GM21619 (cell line): ENCODE measurements at regions not wholly inside any gene's neighbourhood (a gene's known extent, or its start where the extent isn't known, plus 50 kb on each side); places are given as distances from the start of the nearest gene placed in this dataset.

ENCODE experiments used
- ATAC-seq: cut with Tn5 transposase; IDR thresholded peaks from one replicate; pipeline ENCODE4 v1.9.1; 2021; ENCODE audit not compliant: unreplicated experiment

- ATAC-seq, result no peak
Measured at GRCh38 chr7:88515301-88515700, 208.6 kb upstream of the STEAP4 start.

DNA sequence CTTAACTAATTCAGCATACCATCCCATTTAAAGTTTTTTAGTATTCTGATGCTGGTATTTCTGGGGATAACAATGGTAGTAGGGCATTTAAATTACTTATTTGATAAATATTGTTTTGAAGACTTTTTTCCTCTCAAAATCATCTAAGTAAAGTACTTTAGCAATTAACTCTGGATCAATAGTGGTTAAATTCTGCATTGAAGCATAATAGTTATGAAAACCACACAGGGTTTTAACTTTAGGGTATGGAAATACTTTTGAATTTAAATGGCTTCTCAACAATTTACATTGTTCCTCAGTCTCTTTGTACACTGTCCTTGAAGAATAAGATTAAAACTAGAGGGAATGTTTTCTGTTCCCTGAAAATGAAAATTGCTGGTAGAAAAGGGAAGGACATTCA is 202.6 kb upstream of the STEAP4 start:
- ATAC-seq, result no peak

- no peak for ATAC-seq
Measured at GRCh38 chr7:88500131-88500530, 193.4 kb upstream of the STEAP4 start.

DNA sequence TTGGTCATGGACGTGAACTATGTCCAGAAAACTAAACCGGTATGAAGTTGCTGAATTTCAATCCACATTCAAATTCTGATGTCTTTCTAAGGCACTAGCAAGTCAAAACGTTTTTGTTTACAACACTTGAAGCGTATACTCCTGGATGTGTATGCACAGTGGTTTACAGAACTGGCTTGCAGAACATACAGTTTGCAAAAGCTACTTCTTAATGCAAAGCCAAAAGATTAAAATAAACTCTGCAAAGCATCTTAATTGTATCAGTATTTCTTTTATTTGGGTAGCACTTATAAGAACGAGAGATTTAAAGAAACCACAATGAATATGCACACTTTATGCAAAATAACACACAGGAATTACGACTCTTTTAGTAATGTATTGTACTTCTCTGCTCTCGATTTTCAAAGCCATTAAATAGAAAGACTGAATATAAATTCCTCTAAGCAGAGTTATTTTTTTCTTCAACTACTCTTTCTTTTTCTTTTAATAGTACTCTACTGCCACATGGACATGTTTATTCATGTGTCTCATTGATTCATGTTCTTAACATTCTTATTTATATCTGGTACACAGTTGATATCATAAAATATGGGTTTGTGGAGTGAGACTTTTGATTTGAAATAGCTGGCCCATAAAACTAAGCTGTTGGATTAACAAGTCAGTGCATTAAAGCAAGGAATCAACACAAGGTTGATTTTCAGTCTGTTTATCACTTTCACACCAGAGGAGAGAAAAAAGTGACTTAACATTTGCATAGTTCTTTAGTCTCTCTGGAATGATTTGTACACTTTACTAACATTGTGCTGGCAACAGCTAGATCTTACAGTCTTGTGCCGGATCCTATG is 189.4 kb upstream of the STEAP4 start:
- no peak for ATAC-seq

DNA sequence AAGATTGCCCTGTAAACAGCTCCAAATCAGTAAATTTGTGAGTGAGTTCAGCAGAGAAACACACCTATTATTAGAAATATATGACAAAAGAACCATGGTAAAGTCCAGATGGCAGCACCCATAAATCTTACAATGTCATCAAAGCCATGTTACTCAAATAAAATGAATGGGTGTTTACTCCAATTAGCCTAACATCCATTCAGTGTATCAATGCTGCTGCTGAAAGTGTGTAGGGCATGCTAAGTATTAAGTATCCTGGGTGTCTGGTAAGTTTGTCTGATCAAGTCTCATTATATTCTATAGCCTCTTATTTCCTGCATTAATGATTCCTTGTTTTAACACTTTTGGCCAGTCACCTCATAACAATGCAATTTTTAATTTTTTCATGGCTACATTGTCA is 185.5 kb upstream of the STEAP4 start:
- ATAC-seq, result no peak

DNA sequence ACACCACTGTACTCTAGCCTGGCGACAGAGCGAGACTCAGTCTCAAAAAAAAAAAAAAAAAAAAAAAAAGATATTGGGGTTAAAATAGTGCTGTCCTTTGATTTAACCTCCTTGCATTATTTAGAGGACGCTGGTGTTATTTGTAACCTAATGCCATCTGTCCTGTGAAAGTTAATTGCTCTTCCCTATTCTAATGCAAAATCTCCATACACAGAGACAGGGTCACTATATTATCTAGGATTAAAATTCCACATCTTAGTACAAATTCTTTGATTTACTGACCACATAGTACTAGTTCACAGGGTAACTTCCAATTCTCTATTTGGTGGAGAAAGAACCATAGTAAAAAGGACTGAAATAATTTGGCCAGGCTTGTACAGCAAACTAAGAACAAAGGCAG is 184.2 kb upstream of the STEAP4 start:
- ATAC-seq, result no peak

GRCh38 chr7:88490161-88490560 is 183.5 kb upstream of the STEAP4 start:
- no peak for ATAC-seq

- ATAC-seq, result no peak
Measured at GRCh38 chr7:88485821-88486220, 179.1 kb upstream of the STEAP4 start.

GRCh38 chr7:88484551-88484950 is 177.9 kb upstream of the STEAP4 start:
- ATAC-seq, result no peak

- no peak for ATAC-seq
Measured at GRCh38 chr7:88480896-88481295, 174.2 kb upstream of the STEAP4 start.

- no peak for ATAC-seq
Measured at GRCh38 chr7:88480271-88480670, 173.6 kb upstream of the STEAP4 start.

DNA sequence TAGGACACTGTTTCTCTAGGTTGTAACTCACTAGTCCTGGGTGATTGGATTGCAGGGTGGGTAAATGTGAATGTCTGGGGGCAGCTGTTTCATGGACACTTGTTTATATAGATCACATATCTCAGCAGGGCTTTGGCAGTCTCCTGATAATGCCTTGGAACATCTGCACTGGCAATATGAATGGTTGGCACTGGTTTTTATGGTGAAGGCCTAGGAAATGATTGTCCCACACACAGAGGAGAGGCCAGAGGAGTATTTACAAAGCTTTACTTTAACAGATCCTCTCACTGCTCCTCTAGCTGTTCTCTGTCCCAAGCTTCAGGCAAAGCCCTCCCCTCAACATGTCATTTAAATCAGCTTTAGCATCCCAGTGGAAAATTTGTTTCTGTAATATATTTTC is 171.3 kb upstream of the STEAP4 start:
- ATAC-seq, result no peak

DNA sequence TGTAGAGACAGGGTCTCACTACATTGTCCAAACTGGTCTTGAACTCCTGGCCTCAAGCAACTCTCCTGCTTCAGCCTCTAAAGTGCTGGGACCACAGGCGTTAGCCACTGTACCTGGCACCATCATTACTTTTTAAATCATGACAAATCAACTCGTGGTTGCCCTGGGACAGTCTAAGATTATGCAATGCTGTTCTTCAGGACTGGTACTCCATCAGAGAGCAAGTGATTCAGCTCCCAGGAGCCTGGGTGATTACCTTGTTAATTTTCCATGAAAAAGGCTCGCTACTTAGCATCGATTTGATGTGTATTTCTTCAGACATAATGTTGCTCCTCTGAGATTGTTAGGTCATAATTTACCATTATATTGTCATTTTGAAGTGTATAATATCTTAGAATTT is 158.9 kb upstream of the STEAP4 start:
- no peak for ATAC-seq

DNA sequence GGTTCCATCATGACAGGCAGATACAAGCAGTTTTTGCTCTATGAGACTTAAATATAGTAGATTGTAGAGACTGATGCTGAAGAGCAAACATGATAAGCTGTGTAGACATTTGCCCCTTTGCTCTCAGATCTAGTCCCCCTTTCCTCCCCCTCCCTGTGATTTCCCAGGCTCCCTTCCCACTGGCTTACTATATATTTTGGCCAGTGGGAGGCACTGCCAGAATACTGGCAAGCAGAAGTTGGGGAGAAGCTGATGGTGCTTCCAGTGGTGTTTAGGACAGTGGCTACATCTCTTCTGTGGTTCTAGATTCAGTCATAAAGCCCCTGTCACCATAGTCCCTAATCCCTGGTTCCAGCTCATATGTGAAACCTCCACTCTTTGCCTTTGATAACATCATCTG is 156.1 kb upstream of the STEAP4 start:
- ATAC-seq, result no peak

DNA sequence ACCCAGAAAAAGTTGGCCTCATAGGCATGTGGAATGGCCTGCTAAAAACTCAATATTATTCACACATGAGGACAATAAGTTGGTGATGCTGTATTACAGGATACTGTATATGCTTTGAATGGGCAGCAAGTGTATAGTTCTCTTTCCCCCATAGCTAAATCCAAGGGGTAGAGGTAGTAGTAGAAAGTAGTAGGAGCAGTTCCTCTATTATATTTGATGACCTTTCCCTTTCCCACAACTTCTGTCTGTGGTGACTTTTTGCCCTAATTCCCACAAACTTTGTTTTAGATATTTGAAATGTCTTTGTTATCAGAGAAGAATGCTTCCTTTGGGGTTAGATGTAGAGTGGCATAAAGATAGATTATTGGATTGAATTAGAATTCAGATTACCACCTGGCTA is 154.0 kb upstream of the STEAP4 start:
- no peak for ATAC-seq

GRCh38 chr7:88458946-88459345 is 152.3 kb upstream of the STEAP4 start:
- ATAC-seq, result no peak

GRCh38 chr7:88458279-88458678 is 151.6 kb upstream of the STEAP4 start:
- ATAC-seq, result no peak

GRCh38 chr7:88457320-88457719 is 150.6 kb upstream of the STEAP4 start:
- ATAC-seq, result no peak

GRCh38 chr7:88456490-88456889 is 149.8 kb upstream of the STEAP4 start:
- ATAC-seq, result no peak

DNA sequence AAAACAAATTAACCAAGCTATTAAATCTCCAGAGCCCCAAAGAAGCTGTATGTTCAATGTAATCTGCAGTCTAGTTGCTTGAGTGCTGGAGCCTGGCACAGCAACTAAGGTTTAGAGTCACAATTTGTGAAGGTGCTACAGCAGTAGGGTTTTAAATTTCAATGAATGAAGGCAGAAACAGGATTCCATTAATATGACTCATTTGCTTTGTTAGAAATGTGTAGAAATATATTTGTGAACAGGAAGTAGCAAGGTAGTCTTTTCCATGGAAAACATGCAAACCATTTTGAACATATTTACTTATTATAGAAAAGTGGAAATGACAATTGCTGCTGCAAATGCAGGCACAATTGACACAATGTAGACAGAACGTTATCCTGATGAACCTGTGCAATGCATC is 149.0 kb upstream of the STEAP4 start:
- no peak for ATAC-seq

DNA sequence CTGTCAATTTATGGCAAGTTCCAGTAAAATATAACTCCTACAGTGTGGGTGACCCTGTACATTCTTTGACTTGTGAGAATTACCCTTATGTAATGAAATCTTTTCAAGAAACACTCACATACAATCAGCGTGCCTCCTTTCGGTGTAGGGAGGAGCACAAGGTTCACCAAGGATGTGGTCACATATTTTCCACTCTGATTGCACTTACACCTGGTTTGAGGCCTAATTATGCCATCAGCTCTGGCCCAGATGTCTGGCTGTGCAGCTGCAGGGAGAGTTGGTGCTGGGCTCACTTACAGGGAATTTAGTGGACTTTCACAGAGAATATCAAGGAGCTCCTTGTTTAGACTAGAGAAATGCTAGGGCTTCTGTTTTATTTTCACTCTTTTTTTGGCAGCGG is 146.0 kb upstream of the STEAP4 start:
- ATAC-seq, result no peak

GRCh38 chr7:88450874-88451273 is 144.2 kb upstream of the STEAP4 start:
- no peak for ATAC-seq

- no peak for ATAC-seq
Measured at GRCh38 chr7:88449410-88449809, 142.7 kb upstream of the STEAP4 start.
